Central memory CD4-positive, alpha-beta T cell (primary cell): ENCODE measurements at regions not wholly inside any gene's neighbourhood (a gene's known extent, or its start where the extent isn't known, plus 50 kb on each side); places are given as distances from the start of the nearest gene placed in this dataset.
"Not testable (repeated sequence)": the region's sequence is repeated elsewhere in the genome, so short reads cannot be mapped to it uniquely, and the experiment has no call there.

ENCODE experiments used
- DNase-seq: peaks from one replicate; pipeline ENCODE4 v3.0.0; 2022

- DNase-seq = no peak
Measured at GRCh38 chr22:22697377-22698117, 53.1 kb downstream of the GGTLC2 start.

DNA sequence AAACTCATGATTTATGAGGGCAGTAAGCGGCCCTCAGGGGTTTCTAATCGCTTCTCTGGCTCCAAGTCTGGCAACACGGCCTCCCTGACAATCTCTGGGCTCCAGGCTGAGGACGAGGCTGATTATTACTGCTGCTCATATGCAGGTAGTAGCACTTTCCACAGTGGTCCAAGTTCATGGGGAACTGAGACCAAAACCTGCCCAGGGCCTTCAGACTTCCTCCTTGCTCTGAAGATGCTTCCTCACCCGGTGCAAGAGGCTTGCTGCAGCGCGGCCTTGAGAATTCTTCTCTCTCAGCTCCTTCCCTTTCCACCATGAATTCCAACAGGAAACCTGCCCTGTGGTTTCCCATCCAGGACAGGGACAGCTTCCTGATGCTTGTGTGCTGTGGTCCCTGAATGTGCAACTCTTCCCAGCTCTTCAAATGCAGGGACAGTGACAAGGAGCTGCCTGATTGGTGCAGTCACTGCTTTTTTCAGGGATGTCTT is 53.9 kb downstream of the GGTLC2 start:
- no peak for DNase-seq

GRCh38 chr22:22700631-22701030 is 56.2 kb downstream of the GGTLC2 start:
- no peak for DNase-seq

DNA sequence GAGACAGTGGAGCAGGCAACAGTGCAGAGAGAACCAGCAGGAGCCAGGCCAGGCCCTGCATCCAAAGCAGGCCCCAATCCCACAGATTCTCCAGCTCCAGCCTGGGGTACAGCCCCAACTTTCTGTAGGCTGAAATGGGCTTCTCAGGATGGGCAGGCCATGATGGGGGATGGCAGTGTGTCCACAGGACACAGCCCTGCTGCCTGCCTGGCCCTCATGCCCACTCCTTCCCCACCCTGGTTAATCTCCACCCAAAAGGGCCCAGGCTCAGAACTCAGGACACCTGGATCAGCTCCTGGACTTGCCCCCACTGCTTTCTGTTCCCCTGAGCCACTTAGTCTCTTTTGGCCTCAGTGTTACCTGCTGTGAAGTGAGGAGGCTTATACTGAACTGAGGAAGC is 57.1 kb downstream of the GGTLC2 start:
- DNase-seq = not testable (repeated sequence)

- no peak for DNase-seq
Measured at GRCh38 chr22:22702237-22703202, 58.1 kb downstream of the GGTLC2 start.

- no peak for DNase-seq
Measured at GRCh38 chr22:22703203-22703570, 58.8 kb downstream of the GGTLC2 start.

DNA sequence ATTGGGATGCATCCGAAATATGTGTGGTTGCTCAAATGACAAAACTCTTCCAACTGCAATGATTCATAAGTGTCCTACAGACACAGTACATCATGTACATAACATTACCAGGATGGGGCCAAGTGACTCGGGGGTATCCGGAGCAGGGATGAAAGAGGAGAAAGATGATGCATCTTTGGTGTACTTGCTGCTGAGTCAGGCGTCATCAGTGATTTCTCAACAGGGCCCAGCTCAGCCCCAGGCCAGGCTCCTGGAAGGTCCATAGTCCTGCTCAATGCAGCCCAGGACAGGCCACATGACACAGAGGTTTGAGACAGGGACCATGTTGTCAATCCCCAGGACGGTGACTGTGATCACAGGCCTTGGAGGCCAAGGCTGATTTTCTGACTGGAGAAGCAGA is 59.3 kb downstream of the GGTLC2 start:
- DNase-seq = no peak

DNA sequence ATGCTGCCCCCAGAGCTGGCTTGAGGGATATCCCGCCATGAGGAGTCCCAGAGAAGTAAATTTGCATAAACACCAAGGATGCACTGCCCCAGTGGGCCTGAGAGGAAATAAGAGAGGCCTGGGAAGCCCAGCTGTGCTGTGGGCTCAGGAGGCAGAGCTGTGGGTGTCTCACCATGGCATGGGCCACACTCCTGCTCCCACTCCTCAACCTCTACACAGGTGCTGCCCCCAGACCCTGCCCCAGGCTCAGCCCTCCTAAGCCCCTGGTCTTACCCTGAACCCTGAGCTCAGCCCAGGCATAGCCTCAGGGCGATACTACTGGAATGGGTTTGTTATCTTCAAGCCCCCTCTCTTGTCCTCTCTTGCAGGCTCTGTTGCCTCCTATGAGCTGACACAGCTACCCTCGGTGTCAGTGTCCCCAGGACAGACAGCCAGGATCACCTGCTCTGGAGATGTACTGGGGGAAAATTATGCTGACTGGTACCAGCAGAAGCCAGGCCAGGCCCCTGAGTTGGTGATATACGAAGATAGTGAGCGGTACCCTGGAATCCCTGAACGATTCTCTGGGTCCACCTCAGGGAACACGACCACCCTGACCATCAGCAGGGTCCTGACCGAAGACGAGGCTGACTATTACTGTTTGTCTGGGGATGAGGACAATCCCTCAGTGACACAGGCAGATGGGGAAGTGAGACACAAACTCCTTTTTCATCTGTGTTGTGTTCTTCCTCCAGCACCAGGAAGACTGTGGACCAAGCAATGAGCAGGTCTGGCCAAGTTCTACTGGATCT is 59.9 kb downstream of the GGTLC2 start:
- no peak for DNase-seq

DNA sequence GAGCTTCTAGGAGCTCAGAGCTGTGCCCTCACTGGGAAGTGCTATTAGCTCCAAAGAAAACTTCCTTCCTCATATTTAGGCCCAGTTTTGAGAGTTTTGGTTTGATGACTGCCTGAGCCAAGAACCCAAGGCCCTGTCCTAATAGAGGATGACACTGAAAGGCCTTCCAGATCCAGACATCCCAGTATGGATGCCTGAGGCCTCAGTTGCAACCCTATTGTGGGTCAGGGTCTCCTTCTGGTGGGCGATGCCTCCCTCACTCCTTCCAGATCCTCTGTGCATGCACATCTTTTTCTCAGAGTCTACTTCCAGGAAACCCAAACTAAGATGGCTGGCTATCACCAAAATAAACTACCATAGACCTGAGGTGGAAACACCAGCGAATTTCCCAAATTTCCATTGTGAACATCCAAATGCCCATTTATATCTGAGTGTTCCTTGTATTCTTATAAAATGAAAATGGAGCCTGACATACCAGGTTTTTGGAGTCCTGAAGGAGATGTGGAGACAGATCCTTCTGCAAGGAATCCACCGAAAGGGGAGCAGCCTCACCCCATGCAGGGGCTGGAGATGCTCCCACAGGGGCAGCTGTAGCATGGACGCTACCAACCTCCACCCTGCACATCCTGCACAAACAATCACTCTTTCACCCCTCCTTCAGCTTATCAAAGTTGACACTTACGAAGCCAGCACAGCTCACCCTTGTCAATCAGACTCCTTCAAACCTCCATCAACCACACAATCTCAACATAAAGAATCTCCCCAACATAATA is 61.1 kb downstream of the GGTLC2 start:
- DNase-seq = no peak

- no peak for DNase-seq
Measured at GRCh38 chr22:22706253-22706915, 62.0 kb downstream of the GGTLC2 start.

DNA sequence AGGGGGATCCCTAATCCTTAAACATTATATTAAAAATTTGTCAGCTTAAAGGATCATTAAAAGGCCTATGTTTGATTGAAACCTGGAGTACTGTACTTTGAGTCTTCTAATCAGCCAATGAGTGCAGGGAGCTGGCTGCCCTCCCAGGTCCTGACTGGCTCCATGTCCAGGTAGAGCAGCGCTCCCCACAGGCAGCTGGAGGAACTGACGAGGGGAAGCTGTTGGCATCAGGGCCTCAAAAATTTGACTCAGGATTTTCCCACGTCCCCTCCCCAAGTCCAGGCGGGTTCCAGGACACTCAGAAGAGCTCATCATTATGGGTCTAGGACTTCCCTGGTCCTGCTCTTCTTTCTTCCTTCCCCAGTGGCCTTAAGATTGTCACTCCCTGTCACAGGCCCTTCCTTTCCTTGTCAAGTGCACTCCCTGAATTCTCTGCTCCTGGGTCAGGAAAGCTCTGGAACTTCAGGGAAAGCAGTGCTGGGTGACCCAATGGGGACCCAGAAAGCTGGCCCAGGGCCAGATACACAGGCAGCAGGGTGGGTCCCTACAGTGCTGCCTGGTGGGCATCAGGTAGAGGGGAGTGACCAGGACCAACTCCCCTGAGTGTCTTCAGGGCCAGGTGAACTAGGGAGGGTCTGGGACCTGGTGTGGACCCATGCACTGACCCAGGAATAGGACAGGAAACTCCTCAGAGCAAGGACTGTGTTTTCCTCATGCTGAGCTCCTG is 65.5 kb downstream of the GGTLC2 start:
- no peak for DNase-seq

DNA sequence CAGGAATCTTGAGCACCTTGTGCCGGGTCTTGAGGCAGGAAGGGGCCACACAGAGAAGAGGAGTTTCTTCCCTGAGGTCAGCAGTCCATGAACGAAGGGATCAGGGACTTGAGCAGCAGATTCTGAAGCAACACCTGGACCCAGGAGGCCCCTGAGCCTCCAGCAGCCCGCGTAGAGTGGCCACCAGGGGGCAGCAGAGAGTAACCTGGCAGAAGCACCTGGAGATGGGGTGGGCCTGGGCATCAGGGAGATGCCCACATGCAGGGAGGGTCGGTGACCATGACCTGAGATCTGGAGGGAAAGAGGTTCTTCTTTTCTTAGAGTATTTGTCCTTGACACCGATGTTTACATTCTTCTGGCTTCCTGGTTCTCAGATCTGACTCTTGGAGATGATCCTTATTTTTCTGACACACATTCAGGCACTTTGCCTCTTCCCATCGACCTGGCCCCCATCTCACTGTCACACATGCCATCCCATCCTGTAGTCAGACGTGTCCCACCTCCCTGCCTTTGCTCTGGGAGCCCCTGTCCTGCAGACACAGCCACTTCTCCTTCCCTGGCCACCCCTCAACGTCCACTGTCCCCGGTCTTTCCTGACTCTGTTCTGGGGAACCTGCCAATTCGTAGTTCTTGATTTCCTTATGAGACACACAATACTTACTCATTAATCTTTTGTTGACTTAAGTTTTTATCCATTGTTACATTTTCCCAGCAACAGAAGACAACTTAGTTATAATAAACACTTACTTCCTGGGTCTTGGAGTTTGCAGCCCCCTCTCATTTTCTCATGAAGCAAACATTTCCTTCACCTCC is 66.5 kb downstream of the GGTLC2 start:
- DNase-seq = peak; percentile 56

GRCh38 chr22:22711532-22711913 is 67.1 kb downstream of the GGTLC2 start:
- no peak for DNase-seq

GRCh38 chr22:22712092-22712658 is 67.8 kb downstream of the GGTLC2 start:
- no peak for DNase-seq

DNA sequence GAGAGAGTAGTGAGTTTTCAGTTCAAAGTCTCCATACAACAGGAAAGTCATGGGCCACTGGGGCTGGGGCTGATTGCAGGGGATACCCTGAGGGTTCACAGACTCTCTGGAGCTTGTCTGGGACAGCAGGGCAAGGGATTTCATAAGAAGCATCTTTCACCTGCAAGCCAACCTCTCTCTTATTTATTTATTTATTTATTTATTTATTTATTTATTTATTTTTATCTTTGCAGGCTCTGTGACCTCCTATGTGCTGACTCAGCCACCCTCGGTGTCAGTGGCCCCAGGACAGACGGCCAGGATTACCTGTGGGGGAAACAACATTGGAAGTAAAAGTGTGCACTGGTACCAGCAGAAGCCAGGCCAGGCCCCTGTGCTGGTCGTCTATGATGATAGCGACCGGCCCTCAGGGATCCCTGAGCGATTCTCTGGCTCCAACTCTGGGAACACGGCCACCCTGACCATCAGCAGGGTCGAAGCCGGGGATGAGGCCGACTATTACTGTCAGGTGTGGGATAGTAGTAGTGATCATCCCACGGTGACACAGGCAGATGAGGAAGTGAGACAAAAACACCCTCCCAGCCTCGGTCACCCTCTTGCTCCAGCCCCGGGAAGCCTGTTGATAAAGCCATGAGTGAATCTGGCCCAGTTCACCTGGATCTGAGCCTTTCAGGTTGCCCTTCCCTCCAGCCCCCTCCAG is 68.4 kb downstream of the GGTLC2 start:
- no peak for DNase-seq

GRCh38 chr22:22713416-22713815 is 69.0 kb downstream of the GGTLC2 start:
- DNase-seq = no peak

- no peak for DNase-seq
Measured at GRCh38 chr22:22714600-22715335, 70.4 kb downstream of the GGTLC2 start.

DNA sequence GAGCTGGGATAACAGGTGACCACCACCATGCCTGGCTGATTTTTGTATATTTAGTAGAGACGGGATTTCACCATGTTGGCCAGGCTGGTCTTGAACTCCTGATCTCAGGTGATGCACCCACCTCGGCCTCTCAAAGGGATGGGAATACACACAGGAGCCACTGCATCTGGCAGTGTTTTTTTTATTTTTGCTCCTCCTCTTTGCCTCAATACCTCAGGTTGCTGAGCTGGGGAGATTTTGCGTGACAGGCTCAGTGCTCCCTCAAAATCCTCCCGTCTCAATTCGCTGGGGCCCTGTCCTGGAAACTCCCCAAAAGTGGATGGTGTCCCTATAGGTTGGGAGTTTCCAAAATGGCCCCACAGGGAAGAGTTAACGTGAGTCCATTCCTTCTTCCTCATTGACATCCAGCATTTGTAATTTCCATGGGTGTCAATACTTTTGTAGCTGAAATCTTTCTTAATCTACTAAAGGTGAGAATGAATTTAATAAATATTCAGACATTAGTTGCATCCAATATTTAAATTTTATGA is 71.8 kb downstream of the GGTLC2 start:
- no peak for DNase-seq
